ENCODE measurements at regions not wholly inside any gene's neighbourhood (a gene's known extent, or its start where the extent isn't known, plus 50 kb on each side); places are given as distances from the start of the nearest gene placed in this dataset.

GRCh38 chrX:8346060-8346459, 118.6 kb upstream of the VCX3B start:
- TF ChIP-seq ZFX (IDR thresholded peaks at IDR 0.05) (no peak), CTCF (conservative IDR thresholded peaks at IDR 0.05) (no peak)
- H3K27ac ChIP-seq: no peak overlapping the region

DNA sequence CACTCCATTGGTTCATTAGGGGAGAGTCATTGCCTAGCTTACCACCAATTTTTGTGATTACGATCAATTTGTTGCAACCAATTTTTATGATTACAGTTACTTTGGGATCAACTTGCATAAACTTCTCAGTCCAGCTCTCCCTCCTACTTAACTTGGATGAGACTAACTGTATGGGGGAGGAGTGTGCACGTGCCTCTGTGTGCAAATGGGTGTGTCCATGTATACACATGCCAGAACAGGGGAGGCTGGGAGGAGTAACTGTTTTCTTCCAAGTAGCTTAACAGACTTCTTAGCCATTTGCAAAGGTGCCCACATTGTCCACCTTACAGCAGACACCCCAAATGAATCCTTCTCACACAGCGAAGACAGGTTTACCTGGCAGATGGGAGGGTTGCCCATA, 117.7 kb upstream of the VCX3B start:
- H3K27ac ChIP-seq: no peak overlapping the region
- TF ChIP-seq CTCF (conservative IDR thresholded peaks at IDR 0.05): no peak
- no peak for TF ChIP-seq ZFX (IDR thresholded peaks at IDR 0.05)

DNA sequence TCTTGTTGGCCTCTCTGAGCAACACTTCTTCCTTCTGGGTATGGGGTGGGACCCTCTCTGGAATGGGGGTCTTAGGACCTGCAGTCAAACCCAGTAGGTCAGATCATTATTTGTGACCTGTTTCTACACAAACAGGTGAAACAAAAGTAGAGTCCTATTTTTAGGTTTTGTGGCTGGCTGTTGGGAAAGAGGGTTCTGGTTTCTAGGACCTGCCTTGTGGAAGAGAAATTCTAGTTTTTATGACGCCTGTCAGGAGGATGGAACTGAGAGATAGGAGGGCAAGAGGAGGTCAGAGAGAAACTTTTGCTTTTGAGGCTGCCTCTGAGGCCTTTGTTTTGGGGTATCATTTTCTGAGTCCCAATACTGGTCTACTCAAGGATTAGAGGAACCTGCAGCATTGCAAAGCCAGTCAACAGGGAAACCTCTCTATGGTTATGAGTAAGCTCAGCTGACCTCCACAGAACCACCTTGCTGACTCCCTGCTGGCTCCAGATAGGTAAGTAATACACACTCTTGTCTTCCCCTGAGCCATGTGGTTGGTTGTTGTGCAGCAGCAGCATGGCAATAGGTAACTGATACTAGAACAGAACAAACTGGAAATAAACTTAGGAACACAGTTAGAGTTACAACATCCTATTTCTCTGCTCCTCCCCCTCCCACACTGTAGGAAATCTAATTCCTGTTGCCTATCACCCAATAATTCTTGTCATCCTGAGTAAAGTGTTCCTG, 114.7 kb upstream of the VCX3B start:
- TF ChIP-seq ZFX (IDR thresholded peaks at IDR 0.05) (no peak), CTCF (conservative IDR thresholded peaks at IDR 0.05) (no peak)

DNA sequence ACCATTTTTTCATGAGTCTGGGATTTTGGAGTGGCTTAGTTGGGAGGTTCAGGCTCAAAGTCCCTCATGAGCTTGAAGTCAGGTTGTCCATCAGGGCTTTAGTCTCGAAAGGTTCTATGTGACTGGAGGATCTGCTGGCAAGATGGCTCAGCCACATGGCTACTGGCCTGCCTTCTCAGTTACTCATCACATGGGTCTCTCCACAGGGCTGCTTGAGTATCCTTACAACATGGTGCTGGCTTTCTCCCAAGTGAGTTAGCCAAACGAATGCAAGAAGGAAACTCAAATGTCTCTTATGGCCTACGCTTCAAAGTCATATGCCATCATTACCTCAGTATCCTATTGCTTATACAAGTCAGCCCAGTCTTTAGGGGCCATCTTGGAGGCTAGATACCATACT, 106.3 kb upstream of the VCX3B start:
- TF ChIP-seq ZFX (IDR thresholded peaks at IDR 0.05) (no peak), CTCF (conservative IDR thresholded peaks at IDR 0.05) (no peak)
- no peak overlapping the region for H3K27ac ChIP-seq

More for the DNA sequence above, 114.7 kb upstream of the VCX3B start:
- H3K27ac ChIP-seq: no peak overlapping the region

- no peak overlapping the region for H3K27ac ChIP-seq
- TF ChIP-seq ZFX (IDR thresholded peaks at IDR 0.05) (no peak), CTCF (conservative IDR thresholded peaks at IDR 0.05) (peak; percentile 54)
These were observed 100.1 kb upstream of the VCX3B start for GRCh38 chrX:8364369-8365141.

GRCh38 chrX:8366481-8366880, 98.1 kb upstream of the VCX3B start:
- TF ChIP-seq CTCF (conservative IDR thresholded peaks at IDR 0.05) (no peak), ZFX (IDR thresholded peaks at IDR 0.05) (no peak)
- no peak overlapping the region for H3K27ac ChIP-seq

Measured in C4-2B (cell line).